Gastrocnemius medialis (tissue), 4 donors: ENCODE measurements at regions not wholly inside any gene's neighbourhood (a gene's known extent, or its start where the extent isn't known, plus 50 kb on each side); places are given as distances from the start of the nearest gene placed in this dataset.

Experiments used
- CTCF ChIP-seq, 5 experiments: fragments of 450-650 bp in 3 of 5; fragments of 200-600 bp in 2 of 5; sonication (generic) in 2 of 5; IDR thresholded peaks in 4 of 5; conservative IDR thresholded peaks in 1 of 5; 1 replicate in 4 of 5; 2 replicates in 1 of 5; pipeline ENCODE4 v1.5.1; 2016 to 2019; ENCODE audit warnings: antibody characterized with exemption in 5 of 5, mild to moderate bottlenecking in 3 of 5, moderate library complexity in 3 of 5
- POLR2A ChIP-seq, 2 donors: fragments of 450-650 bp; IDR thresholded peaks; one replicate each; pipeline ENCODE4 v1.6.1; 2017; ENCODE audit warnings: antibody characterized with exemption in 2 of 2, mild to moderate bottlenecking in 2 of 2, moderate library complexity in 2 of 2

GRCh38 chr7:10121631-10122030, 852.0 kb upstream of the PHF14 start:
- no peak for TF ChIP-seq CTCF (IDR thresholded peaks at IDR 0.05 in 4 of 5, conservative IDR thresholded peaks at IDR 0.05 in 1 of 5)
- TF ChIP-seq POLR2A (IDR thresholded peaks at IDR 0.05), result no peak
